ENCODE measurements at regions not wholly inside any gene's neighbourhood (a gene's known extent, or its start where the extent isn't known, plus 50 kb on each side); places are given as distances from the start of the nearest gene placed in this dataset.

GRCh38 chr18:64403784-64404503 lies 255.1 kb upstream of the LINC00305 start:
- Mint-ChIP-seq H3K4me1 (ENCODE audit: low read depth, unreplicated experiment) (no peaks in the 10 kb centered on the region), H3K27me3 (ENCODE audit: unreplicated experiment) (no peaks in the 10 kb centered on the region), H3K9me3 (ENCODE audit: low read depth, unreplicated experiment) (no peaks in the 10 kb centered on the region), H3K27ac (ENCODE audit: unreplicated experiment) (no peak overlapping the region), H3K4me3 (ENCODE audit: low read depth, unreplicated experiment) (no peak overlapping the region), H3K36me3 (ENCODE audit: insufficient read depth, unreplicated experiment) (no peaks in the 10 kb centered on the region)
- no TSS peak for BruUV-seq (replicated peaks)
- intact Hi-C loops (cut with micrococcal nuclease; ENCODE audit: unreplicated experiment) = no loop called here
- no peak for DNase-seq
- TF ChIP-seq CTCF (IDR thresholded peaks at IDR 0.05; ENCODE audit: unreplicated experiment) = no peak
- CTCF ChIA-PET = interaction anchor here (0.6 kb wide), 1 partner anchor 40 kb away, joined by 4 read pairs; no protein-coding TSS in a partner anchor

DNA sequence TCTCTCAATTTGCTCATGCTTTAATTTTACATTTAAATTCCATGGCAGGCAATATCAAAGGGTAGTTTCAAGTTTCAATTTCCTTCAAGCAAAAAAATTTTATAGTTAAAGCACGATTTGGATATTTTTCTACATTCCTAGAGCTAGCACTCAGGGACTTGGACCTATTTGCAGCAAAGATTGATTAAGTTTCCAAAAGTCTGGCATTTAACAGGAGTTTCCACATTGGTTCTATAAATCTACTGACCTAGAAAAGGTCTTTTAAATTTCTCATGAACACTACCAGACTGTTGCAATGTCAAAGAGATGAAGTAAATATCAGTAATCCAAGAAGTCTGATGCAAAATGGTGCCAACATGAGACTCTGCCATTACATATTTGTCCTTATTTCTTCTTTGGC lies 253.7 kb upstream of the LINC00305 start:
- H3K36me3 Mint-ChIP-seq (ENCODE audit: insufficient read depth, unreplicated experiment) = no peaks in the 10 kb centered on the region
- no peak overlapping the region for H3K4me3 Mint-ChIP-seq (ENCODE audit: low read depth, unreplicated experiment)
- no peak for DNase-seq
- BruUV-seq (replicated peaks) = no TSS peak
- CTCF ChIA-PET = no interaction called here
- no peak overlapping the region for H3K27ac Mint-ChIP-seq (ENCODE audit: unreplicated experiment)
- no peak for TF ChIP-seq CTCF (IDR thresholded peaks at IDR 0.05; ENCODE audit: unreplicated experiment)
- no peaks in the 10 kb centered on the region for H3K9me3 Mint-ChIP-seq (ENCODE audit: low read depth, unreplicated experiment)
- intact Hi-C loops (cut with micrococcal nuclease; ENCODE audit: unreplicated experiment) = no loop called here
- H3K4me1 Mint-ChIP-seq (ENCODE audit: low read depth, unreplicated experiment) = no peaks in the 10 kb centered on the region
- H3K27me3 Mint-ChIP-seq (ENCODE audit: unreplicated experiment) = no peaks in the 10 kb centered on the region

DNA sequence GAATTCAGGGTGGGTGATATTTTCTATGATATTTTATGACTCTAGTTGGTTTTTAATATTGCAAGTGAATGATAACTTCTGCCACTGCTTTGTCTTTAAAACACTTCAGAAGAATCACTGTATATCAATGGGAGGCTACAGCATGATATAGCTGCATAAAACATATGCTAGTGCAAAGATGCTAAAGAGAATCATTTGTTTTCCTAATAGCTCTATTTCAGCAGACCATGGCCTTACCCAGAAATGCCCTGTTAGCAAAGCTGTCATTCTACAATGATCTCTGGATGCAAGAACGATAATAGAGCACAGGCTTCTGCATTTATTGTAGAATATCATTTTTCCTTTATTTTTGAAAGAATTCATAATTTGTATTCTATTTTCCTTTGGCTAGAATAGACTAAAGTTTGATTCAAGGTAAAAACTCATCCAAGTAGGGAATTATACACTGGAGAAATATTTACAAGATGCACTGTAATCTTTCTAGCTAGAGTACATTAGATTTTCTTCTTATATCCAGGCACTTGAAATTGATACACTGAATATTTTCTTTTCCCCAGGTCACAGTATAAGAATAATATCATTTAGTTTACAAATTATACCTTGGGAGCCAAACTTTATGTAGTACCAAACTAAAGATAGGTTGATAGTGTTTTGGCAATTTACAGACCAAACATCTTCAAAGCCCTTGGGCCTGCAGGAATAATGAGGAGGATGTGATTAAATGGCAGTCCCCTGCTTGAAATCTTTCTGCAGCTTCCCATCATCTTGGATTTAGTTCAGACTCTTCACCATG lies 252.6 kb upstream of the LINC00305 start:
- CTCF ChIA-PET = no interaction called here
- no peak for TF ChIP-seq CTCF (IDR thresholded peaks at IDR 0.05; ENCODE audit: unreplicated experiment)
- H3K4me3 Mint-ChIP-seq (ENCODE audit: low read depth, unreplicated experiment) = no peak overlapping the region
- no peak for DNase-seq
- H3K27ac Mint-ChIP-seq (ENCODE audit: unreplicated experiment) = no peak overlapping the region
- intact Hi-C loops (cut with micrococcal nuclease; ENCODE audit: unreplicated experiment) = no loop called here
- H3K27me3 Mint-ChIP-seq (ENCODE audit: unreplicated experiment) = no peaks in the 10 kb centered on the region
- no peaks in the 10 kb centered on the region for H3K36me3 Mint-ChIP-seq (ENCODE audit: insufficient read depth, unreplicated experiment)
- H3K9me3 Mint-ChIP-seq (ENCODE audit: low read depth, unreplicated experiment) = no peaks in the 10 kb centered on the region
- BruUV-seq (replicated peaks) = no TSS peak
- no peaks in the 10 kb centered on the region for H3K4me1 Mint-ChIP-seq (ENCODE audit: low read depth, unreplicated experiment)

DNA sequence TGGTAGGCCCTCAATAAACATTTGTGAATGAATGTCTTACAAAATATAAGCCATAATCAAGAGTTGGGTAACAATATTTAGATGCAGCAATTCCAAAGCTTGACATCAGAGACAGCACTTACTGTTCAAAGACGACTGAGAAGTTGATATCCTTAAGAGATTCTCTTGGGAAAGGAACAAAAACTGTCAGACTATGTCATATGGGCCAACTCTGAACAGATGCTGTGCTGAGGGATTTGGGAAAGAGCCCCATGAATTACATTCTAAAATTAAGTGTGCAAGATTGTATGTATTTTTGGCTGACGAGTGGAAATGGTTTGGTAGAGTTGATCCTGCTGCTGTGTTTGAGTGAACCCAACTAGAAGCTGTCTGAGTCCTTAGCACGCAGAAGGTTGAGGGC lies 250.7 kb upstream of the LINC00305 start:
- no peak overlapping the region for H3K4me3 Mint-ChIP-seq (ENCODE audit: low read depth, unreplicated experiment)
- no peaks in the 10 kb centered on the region for H3K4me1 Mint-ChIP-seq (ENCODE audit: low read depth, unreplicated experiment)
- no peaks in the 10 kb centered on the region for H3K9me3 Mint-ChIP-seq (ENCODE audit: low read depth, unreplicated experiment)
- H3K27ac Mint-ChIP-seq (ENCODE audit: unreplicated experiment) = no peak overlapping the region
- intact Hi-C loops (cut with micrococcal nuclease; ENCODE audit: unreplicated experiment) = no loop called here
- CTCF ChIA-PET = interaction anchor here (0.6 kb wide), 1 partner anchor 13 kb away, joined by 3 read pairs; no protein-coding TSS in a partner anchor
- no peaks in the 10 kb centered on the region for H3K27me3 Mint-ChIP-seq (ENCODE audit: unreplicated experiment)
- H3K36me3 Mint-ChIP-seq (ENCODE audit: insufficient read depth, unreplicated experiment) = no peaks in the 10 kb centered on the region
- no peak for TF ChIP-seq CTCF (IDR thresholded peaks at IDR 0.05; ENCODE audit: unreplicated experiment)
- DNase-seq = no peak
- BruUV-seq (replicated peaks) = no TSS peak
